ENCODE measurements at regions not wholly inside any gene's neighbourhood (a gene's known extent, or its start where the extent isn't known, plus 50 kb on each side); places are given as distances from the start of the nearest gene placed in this dataset.

DNA sequence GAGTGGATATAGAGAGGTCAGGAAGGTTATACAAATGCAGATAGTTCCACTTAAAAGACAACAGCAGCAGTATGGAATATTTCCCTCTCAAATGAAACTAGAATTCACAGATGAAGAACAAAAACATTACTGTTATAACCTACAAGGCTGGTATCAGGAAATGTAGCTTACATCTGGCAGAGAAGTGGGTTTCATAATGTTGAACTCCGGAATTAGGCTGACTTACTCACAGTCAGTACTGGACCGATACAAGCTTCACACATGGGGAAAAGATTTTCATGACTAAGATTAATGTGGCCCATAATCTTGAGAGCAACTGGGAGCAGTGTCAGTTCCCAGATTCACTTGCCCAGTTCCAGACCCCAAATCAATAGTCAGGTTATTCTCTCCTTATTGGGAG is 353.9 kb downstream of the DUSP6 start:
- H3K36me3 ChIP-seq (ENCODE audit: control insufficient read depth in 2 of 2, extremely low read depth in 1 of 2, insufficient read depth in 2 of 2, low read length in 2 of 2): no peaks in the 10 kb centered on the region
- no peak for DNase-seq (ENCODE audit: low read depth, low spot score)
- no peak overlapping the region for H3K9ac ChIP-seq (ENCODE audit: control insufficient read depth, extremely low read depth, insufficient read depth, low read length)
- no peak for FAIRE-seq
- H3K4me1 ChIP-seq (ENCODE audit: control insufficient read depth, extremely low read depth, insufficient read depth, low read length): no peaks in the 10 kb centered on the region
- H2AFZ ChIP-seq (ENCODE audit: control insufficient read depth, low read length): no peak overlapping the region
- no peak overlapping the region for H3K4me3 ChIP-seq (ENCODE audit: control insufficient read depth in 2 of 3, extremely low read depth in 1 of 3, insufficient read depth in 2 of 3, low read depth in 1 of 3, low read length in 3 of 3)
- no peaks in the 10 kb centered on the region for H3K9me3 ChIP-seq (ENCODE audit: control insufficient read depth, low read depth, low read length)
- H4K20me1 ChIP-seq (ENCODE audit: control insufficient read depth, extremely low read depth, insufficient read depth, low read length): no peaks in the 10 kb centered on the region
- H3K9me1 ChIP-seq (ENCODE audit: control insufficient read depth, extremely low read depth, insufficient read depth, low read length): no peaks in the 10 kb centered on the region
- H3K4me2 ChIP-seq (ENCODE audit: control insufficient read depth, extremely low read depth, insufficient read depth, low read depth, low read length): no peak overlapping the region
- H3K27ac ChIP-seq (ENCODE audit: control insufficient read depth, insufficient read depth, low read length): no peak overlapping the region
- no peaks in the 10 kb centered on the region for H3K27me3 ChIP-seq (ENCODE audit: control insufficient read depth, extremely low read depth, insufficient read depth, low read length)
- TF ChIP-seq, protein P1, sequence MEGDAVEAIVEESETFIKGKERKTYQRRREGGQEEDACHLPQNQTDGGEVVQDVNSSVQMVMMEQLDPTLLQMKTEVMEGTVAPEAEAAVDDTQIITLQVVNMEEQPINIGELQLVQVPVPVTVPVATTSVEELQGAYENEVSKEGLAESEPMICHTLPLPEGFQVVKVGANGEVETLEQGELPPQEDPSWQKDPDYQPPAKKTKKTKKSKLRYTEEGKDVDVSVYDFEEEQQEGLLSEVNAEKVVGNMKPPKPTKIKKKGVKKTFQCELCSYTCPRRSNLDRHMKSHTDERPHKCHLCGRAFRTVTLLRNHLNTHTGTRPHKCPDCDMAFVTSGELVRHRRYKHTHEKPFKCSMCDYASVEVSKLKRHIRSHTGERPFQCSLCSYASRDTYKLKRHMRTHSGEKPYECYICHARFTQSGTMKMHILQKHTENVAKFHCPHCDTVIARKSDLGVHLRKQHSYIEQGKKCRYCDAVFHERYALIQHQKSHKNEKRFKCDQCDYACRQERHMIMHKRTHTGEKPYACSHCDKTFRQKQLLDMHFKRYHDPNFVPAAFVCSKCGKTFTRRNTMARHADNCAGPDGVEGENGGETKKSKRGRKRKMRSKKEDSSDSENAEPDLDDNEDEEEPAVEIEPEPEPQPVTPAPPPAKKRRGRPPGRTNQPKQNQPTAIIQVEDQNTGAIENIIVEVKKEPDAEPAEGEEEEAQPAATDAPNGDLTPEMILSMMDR (optimal IDR thresholded peaks at IDR 0.05 in 1 of 3, IDR thresholded peaks at IDR 0.05 in 1 of 3, conservative IDR thresholded peaks at IDR 0.05 in 1 of 3; ENCODE audit: extremely low read depth in 1 of 3, insufficient read depth in 2 of 3, low read length in 3 of 3): no peak
- TF ChIP-seq EZH2 (IDR thresholded peaks at IDR 0.05; ENCODE audit: low read length): no peak
- H3K79me2 ChIP-seq (ENCODE audit: control insufficient read depth, insufficient read depth, low read length): no peaks in the 10 kb centered on the region
- dilution Hi-C loops (cut with MboI; ENCODE audit: extremely low pct_ligation_motif_present, low sequenced_read_pairs): no loop called here

DNA sequence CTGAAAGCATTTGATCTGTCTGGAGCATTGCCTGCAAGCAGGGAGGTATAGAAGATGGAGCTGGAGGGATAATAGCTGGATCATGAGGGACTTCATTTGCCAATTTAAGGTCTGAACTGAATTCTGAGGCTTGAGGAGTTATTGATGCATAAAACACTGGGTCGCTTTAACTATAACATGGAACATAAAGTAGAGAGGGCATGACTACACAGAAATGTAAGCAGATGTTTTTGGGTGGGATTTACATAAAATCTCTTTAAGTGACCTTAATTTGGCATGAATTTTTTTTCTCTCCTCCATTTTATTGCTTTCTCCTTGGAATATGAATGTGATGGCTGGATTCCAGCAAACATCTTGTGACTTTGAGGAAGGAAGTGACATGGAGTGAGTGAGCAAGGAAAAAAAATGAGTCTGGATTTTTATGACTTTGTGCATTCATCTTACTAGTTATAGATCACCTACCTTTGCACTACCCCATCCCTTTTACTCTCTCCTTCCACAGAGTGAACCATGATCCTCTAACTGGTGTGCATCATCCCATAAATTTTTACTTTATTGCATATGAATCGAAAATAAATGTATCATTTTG is 356.0 kb downstream of the DUSP6 start:
- dilution Hi-C loops (cut with MboI; ENCODE audit: extremely low pct_ligation_motif_present, low sequenced_read_pairs): no loop called here
- Histone ChIP-seq H3K27me3 (ENCODE audit: control insufficient read depth, extremely low read depth, insufficient read depth, low read length) (no peaks in the 10 kb centered on the region), H3K4me1 (ENCODE audit: control insufficient read depth, extremely low read depth, insufficient read depth, low read length) (no peaks in the 10 kb centered on the region), H3K9me3 (ENCODE audit: control insufficient read depth, low read depth, low read length) (no peaks in the 10 kb centered on the region), H3K9ac (ENCODE audit: control insufficient read depth, extremely low read depth, insufficient read depth, low read length) (no peak overlapping the region), H3K4me3 (ENCODE audit: control insufficient read depth in 2 of 3, extremely low read depth in 1 of 3, insufficient read depth in 2 of 3, low read depth in 1 of 3, low read length in 3 of 3) (no peak overlapping the region), H3K4me2 (ENCODE audit: control insufficient read depth, extremely low read depth, insufficient read depth, low read depth, low read length) (no peak overlapping the region), H3K36me3 (ENCODE audit: control insufficient read depth in 2 of 2, extremely low read depth in 1 of 2, insufficient read depth in 2 of 2, low read length in 2 of 2) (no peaks in the 10 kb centered on the region), H3K9me1 (ENCODE audit: control insufficient read depth, extremely low read depth, insufficient read depth, low read length) (no peaks in the 10 kb centered on the region), H3K79me2 (ENCODE audit: control insufficient read depth, insufficient read depth, low read length) (no peaks in the 10 kb centered on the region), H3K27ac (ENCODE audit: control insufficient read depth, insufficient read depth, low read length) (no peak overlapping the region), H4K20me1 (ENCODE audit: control insufficient read depth, extremely low read depth, insufficient read depth, low read length) (no peaks in the 10 kb centered on the region), H2AFZ (ENCODE audit: control insufficient read depth, low read length) (no peak overlapping the region)
- TF ChIP-seq EZH2 (IDR thresholded peaks at IDR 0.05; ENCODE audit: low read length): no peak
- TF ChIP-seq, protein P1 (optimal IDR thresholded peaks at IDR 0.05 in 1 of 3, IDR thresholded peaks at IDR 0.05 in 1 of 3, conservative IDR thresholded peaks at IDR 0.05 in 1 of 3; ENCODE audit: extremely low read depth in 1 of 3, insufficient read depth in 2 of 3, low read length in 3 of 3): no peak
- no peak for FAIRE-seq
- no peak for DNase-seq (ENCODE audit: low read depth, low spot score)
